KMS-11 (cell line): ENCODE measurements at regions not wholly inside any gene's neighbourhood (a gene's known extent, or its start where the extent isn't known, plus 50 kb on each side); places are given as distances from the start of the nearest gene placed in this dataset.

Experiments
- H2AFZ ChIP-seq: fragments of 200-600 bp; sonication (generic); 2 replicates; pipeline ENCODE4 v1.6.1; 2016; ENCODE audit warnings: antibody characterized with exemption, mixed run types, low read depth
- H3K27ac ChIP-seq: fragments of 200-600 bp; sonication (generic); 2 replicates; pipeline ENCODE4 v1.6.1; 2016; ENCODE audit warnings: mild to moderate bottlenecking, mixed run types
- H3K27me3 ChIP-seq: fragments of 200-600 bp; sonication (generic); 2 replicates; pipeline ENCODE4 v1.6.1; 2017; ENCODE audit warnings: mild to moderate bottlenecking, low read depth, mixed run types, moderate library complexity; ENCODE audit not compliant: insufficient read depth
- H3K36me3 ChIP-seq: fragments of 200-600 bp; sonication (generic); 2 replicates; pipeline ENCODE4 v1.6.1; 2017; ENCODE audit warnings: mild to moderate bottlenecking, mixed run types; ENCODE audit not compliant: insufficient read depth
- H3K4me1 ChIP-seq: fragments of 200-600 bp; sonication (generic); 2 replicates; pipeline ENCODE4 v1.6.1; 2016; ENCODE audit warnings: mild to moderate bottlenecking, low read depth, mixed run types; ENCODE audit not compliant: poor library complexity, severe bottlenecking
- H3K4me2 ChIP-seq: fragments of 200-600 bp; sonication (generic); 2 replicates; pipeline ENCODE4 v1.7.0; 2016; ENCODE audit warnings: mild to moderate bottlenecking, mixed run types
- H3K4me3 ChIP-seq: fragments of 200-600 bp; sonication (generic); IDR thresholded peaks from 2 replicates; pipeline ENCODE4 v1.6.1; 2017; ENCODE audit warnings: low read depth, low read length, mixed read lengths; ENCODE audit not compliant: insufficient read depth
- H3K79me2 ChIP-seq: fragments of 200-600 bp; sonication (generic); 2 replicates; pipeline ENCODE4 v1.6.1; 2016; ENCODE audit warnings: low read depth, mixed run types; ENCODE audit not compliant: insufficient read depth
- H3K9ac ChIP-seq: fragments of 200-600 bp; sonication (generic); 2 replicates; pipeline ENCODE4 v1.6.1; 2016; ENCODE audit warnings: mild to moderate bottlenecking, mixed run types
- H4K20me1 ChIP-seq: fragments of 200-600 bp; sonication (generic); 2 replicates; pipeline ENCODE4 v1.6.1; 2016; ENCODE audit warnings: mild to moderate bottlenecking, mixed run types; ENCODE audit not compliant: insufficient read depth
- TF ChIP-seq, protein P1 (sequence below): fragments of 200-600 bp; sonication (generic); conservative IDR thresholded peaks from 2 replicates; pipeline ENCODE4 v1.6.1; 2017; ENCODE audit warnings: low read depth, mild to moderate bottlenecking, antibody characterized with exemption, low read length, moderate library complexity, mixed read lengths

DNA sequence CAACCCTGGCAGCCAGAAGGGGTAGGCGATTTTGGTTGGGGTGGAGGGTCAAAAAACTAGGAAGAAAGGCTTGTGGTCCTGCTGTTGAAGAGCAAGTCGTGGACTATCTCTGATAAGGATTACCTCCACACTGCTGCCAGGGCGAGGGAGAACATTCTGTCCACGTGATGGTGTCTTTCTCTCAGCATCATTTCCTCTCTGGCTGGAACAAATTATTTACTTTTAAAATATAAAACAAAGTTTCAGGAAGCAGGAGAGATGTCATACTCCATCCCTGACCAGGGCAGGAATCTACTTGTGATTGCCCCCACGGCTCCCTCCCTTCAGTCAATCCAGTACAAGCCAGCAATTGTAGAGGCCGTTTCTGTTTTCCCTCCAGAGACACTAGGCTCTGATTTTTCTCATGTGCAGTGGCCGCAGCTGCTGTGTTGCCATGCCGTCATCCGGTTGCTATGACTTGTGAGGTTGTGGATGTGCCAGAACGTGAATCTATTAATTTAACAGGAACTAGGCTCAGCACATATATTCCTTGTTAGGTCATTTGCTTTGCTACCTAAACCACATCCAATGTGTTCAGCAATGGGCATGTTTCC, 61.5 kb upstream of the PTGR2 start:
- Histone ChIP-seq H3K36me3 (no peaks in the 10 kb centered on the region), H3K9ac (no peak overlapping the region), H3K4me2 (no peak overlapping the region), H3K4me1 (peaks cover 34% of the 10 kb centered on the region), H3K79me2 (peaks cover 12% of the 10 kb centered on the region; the same call in 1 of the 2 replicates), H3K27me3 (no peaks in the 10 kb centered on the region), H2AFZ (no peak overlapping the region), H3K4me3 (no peak overlapping the region), H3K27ac (no peak overlapping the region), H4K20me1 (no peaks in the 10 kb centered on the region)
- TF ChIP-seq, protein P1, sequence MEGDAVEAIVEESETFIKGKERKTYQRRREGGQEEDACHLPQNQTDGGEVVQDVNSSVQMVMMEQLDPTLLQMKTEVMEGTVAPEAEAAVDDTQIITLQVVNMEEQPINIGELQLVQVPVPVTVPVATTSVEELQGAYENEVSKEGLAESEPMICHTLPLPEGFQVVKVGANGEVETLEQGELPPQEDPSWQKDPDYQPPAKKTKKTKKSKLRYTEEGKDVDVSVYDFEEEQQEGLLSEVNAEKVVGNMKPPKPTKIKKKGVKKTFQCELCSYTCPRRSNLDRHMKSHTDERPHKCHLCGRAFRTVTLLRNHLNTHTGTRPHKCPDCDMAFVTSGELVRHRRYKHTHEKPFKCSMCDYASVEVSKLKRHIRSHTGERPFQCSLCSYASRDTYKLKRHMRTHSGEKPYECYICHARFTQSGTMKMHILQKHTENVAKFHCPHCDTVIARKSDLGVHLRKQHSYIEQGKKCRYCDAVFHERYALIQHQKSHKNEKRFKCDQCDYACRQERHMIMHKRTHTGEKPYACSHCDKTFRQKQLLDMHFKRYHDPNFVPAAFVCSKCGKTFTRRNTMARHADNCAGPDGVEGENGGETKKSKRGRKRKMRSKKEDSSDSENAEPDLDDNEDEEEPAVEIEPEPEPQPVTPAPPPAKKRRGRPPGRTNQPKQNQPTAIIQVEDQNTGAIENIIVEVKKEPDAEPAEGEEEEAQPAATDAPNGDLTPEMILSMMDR: no peak

DNA sequence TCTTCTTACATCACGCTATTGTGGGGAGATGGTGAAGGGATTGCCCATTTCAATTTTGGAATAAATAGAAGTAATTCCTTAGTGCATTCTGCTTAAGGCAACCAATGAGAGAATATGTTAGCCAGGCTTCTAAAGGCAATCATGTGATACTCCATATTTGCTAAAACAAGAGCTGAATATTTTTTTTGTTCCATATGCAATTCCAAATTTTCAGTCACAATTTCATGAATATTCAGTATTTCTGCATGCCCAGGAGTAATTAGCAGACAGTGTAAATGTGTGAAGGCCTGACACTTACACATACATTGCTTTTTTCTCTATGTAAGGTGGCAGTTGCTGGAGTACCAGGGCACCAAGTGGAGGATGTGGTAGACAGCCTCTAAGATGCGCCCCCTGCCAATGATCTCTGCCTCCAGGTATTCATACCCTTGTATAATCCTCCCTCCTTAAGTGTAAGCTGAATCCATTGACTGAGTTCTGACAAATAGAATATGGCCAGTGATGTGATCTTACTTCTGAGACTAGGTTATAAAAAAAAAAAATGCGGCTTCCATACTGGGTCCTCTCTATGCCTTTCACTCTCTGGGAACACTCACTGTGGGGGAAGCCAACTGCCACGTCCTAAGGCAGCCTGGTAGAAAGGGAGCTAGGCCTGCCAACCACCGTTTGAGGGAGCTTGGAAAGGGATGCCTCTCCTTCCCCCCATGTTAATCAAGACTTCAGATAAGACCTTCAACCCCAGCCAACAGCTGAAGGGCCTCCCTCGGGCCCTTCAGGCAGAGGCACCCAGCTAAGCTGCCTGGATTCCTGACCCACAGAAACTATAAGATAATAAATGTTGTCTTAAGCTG, 62.7 kb upstream of the PTGR2 start:
- H3K4me2 ChIP-seq: peak overlapping the region; percentile 98
- H2AFZ ChIP-seq: no peak overlapping the region
- no peaks in the 10 kb centered on the region for H3K27me3 ChIP-seq
- no peak overlapping the region; the same call in 1 of the 2 replicates for H3K9ac ChIP-seq
- peaks cover 23% of the 10 kb centered on the region; the same call in 1 of the 2 replicates for H3K79me2 ChIP-seq
- H4K20me1 ChIP-seq: no peaks in the 10 kb centered on the region
- H3K27ac ChIP-seq: peak overlapping the region; percentile 83; the same call in 1 of the 2 replicates
- no peaks in the 10 kb centered on the region for H3K36me3 ChIP-seq
- peaks cover 32% of the 10 kb centered on the region for H3K4me1 ChIP-seq
- TF ChIP-seq, protein P1: no peak
- H3K4me3 ChIP-seq: no peak overlapping the region

DNA sequence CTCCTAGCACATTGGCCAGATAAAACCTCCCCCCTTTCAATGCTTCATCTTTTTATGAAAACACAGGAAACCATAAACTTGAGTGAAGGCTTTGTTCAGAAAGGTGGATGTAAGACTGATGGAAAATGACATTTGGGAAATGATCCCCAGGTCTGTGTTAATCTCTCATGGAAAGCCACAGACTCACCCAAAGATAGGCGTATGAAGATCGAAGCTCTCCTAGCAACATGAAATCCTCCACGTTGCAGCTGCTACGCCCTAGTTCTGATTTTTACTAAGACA, 63.4 kb upstream of the PTGR2 start:
- peak overlapping the region; percentile 83 for H3K27ac ChIP-seq
- peak overlapping the region; percentile 49; the same call in 1 of the 2 replicates for H2AFZ ChIP-seq
- peak overlapping the region; percentile 94 for H3K9ac ChIP-seq
- no peak overlapping the region for H3K4me3 ChIP-seq
- H4K20me1 ChIP-seq: no peaks in the 10 kb centered on the region
- H3K4me1 ChIP-seq: peaks cover 37% of the 10 kb centered on the region
- no peaks in the 10 kb centered on the region for H3K36me3 ChIP-seq
- peak overlapping the region; percentile 98 for H3K4me2 ChIP-seq
- TF ChIP-seq, protein P1: no peak
- H3K79me2 ChIP-seq: peaks cover 30% of the 10 kb centered on the region; the same call in 1 of the 2 replicates
- H3K27me3 ChIP-seq: no peaks in the 10 kb centered on the region

DNA sequence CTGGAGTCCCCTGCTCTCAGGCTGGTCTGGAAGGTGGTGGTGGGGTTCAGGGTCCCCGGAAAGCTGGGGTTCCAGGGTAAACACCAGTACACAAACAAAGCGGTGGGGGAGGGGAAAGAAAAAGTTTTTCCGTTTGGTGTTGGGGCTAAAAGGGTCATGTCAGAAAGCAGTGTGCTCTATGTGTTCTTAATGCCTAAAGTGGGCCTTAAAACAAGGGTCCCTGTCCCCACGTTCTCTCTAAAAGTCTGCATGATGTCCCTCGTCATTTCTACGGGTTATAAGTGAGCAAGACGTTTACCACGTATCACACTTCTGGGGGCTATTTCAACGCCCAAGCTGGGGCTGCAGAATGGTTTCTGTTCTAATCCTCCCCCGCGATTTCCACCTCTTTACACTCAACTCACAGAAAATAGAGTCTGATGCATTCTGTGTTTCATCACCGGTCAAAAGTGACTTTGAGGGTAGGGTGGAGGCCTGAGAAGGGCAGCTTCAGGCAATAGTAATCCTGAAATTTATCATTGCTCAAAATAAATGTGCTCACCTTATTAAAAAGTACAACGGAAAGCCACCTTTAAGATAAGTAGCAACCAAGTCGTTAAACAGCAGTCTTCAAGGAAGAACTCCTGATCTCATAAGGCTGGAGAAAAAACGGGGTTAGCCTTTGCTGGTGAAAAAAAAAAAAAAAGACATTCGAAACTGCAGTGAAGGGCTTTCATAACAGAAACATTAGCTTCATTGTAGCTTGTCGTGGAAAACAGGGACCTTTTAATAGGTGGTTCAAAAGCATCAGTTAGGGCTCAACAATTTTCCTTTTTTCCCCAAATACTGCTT, 63.9 kb upstream of the PTGR2 start:
- peaks cover 43% of the 10 kb centered on the region for H3K4me1 ChIP-seq
- H3K27ac ChIP-seq: peak overlapping the region; percentile 83
- H4K20me1 ChIP-seq: no peaks in the 10 kb centered on the region
- no peaks in the 10 kb centered on the region for H3K27me3 ChIP-seq
- peaks cover 34% of the 10 kb centered on the region; the same call in 1 of the 2 replicates for H3K79me2 ChIP-seq
- no peaks in the 10 kb centered on the region for H3K36me3 ChIP-seq
- H3K9ac ChIP-seq: peak overlapping the region; percentile 94
- H3K4me2 ChIP-seq: peak overlapping the region; percentile 98
- TF ChIP-seq, protein P1: no peak
- no peak overlapping the region for H3K4me3 ChIP-seq
- H2AFZ ChIP-seq: peak overlapping the region; percentile 49
